ENCODE measurements at regions not wholly inside any gene's neighbourhood (a gene's known extent, or its start where the extent isn't known, plus 50 kb on each side); places are given as distances from the start of the nearest gene placed in this dataset.

- TF ChIP-seq ZNF462 (CRISPR knock-in tag; IDR thresholded peaks at IDR 0.05) = no peak
- TF ChIP-seq STAT1 (IDR thresholded peaks at IDR 0.05; ENCODE audit: unreplicated experiment) = no peak
Measured at GRCh38 chr2:11009176-11009575, 97.4 kb downstream of the KCNF1 start (continued).

GRCh38 chr2:11009891-11010290 is 98.2 kb downstream of the KCNF1 start:
- DNase-seq (ENCODE audit: low spot score) (no peak), ATAC-seq (no peak)
- Histone ChIP-seq H3K27ac (ENCODE audit: low read depth) (no peak overlapping the region), H3K36me3 (ENCODE audit: insufficient read depth) (no peaks in the 10 kb centered on the region), H3K4me3 (no peak overlapping the region), H3K79me2 (replicated peaks; ENCODE audit: insufficient read depth) (no peaks in the 10 kb centered on the region), H3K4me2 (no peak overlapping the region), H3K9me2 (ENCODE audit: insufficient read depth) (no peaks in the 10 kb centered on the region), H3F3A (replicated peaks; ENCODE audit: low read depth) (no peaks in the 10 kb centered on the region), H4K20me1 (replicated peaks; ENCODE audit: insufficient read depth) (no peaks in the 10 kb centered on the region), H3K4me1 (ENCODE audit: insufficient read depth) (peaks cover 3% of the 10 kb centered on the region; the same call in 1 of the 2 replicates), H2AFZ (no peak overlapping the region), H3K27me3 (ENCODE audit: insufficient read depth) (no peaks in the 10 kb centered on the region)
- H3K27ac Mint-ChIP-seq = no peak overlapping the region
- no peak overlapping the region for H3K4me3 Mint-ChIP-seq
- H3K4me1 Mint-ChIP-seq = peaks cover 11% of the 10 kb centered on the region
- TF ChIP-seq ZNF331 (CRISPR knock-in tag; IDR thresholded peaks at IDR 0.05; ENCODE audit: low read depth) = no peak
- no peaks in the 10 kb centered on the region; the same call in 2 of the 3 replicates for H3K36me3 Mint-ChIP-seq (ENCODE audit: low read depth)
- H3K27me3 Mint-ChIP-seq (ENCODE audit: insufficient read depth, low read depth, poor library complexity) = peaks cover 8% of the 10 kb centered on the region
- H3K9me3 Mint-ChIP-seq = peaks cover 23% of the 10 kb centered on the region

- Histone ChIP-seq H3F3A (replicated peaks; ENCODE audit: low read depth) (no peaks in the 10 kb centered on the region), H3K27ac (ENCODE audit: low read depth) (no peak overlapping the region), H3K27me3 (ENCODE audit: insufficient read depth) (no peaks in the 10 kb centered on the region), H3K4me2 (no peak overlapping the region), H3K79me2 (replicated peaks; ENCODE audit: insufficient read depth) (no peaks in the 10 kb centered on the region), H3K9me2 (ENCODE audit: insufficient read depth) (no peaks in the 10 kb centered on the region), H4K20me1 (replicated peaks; ENCODE audit: insufficient read depth) (no peaks in the 10 kb centered on the region), H2AFZ (no peak overlapping the region), H3K36me3 (ENCODE audit: insufficient read depth) (no peaks in the 10 kb centered on the region), H3K4me1 (ENCODE audit: insufficient read depth) (peaks cover 3% of the 10 kb centered on the region; the same call in 1 of the 2 replicates), H3K4me3 (no peak overlapping the region)
- Mint-ChIP-seq H3K4me1 (peaks cover 15% of the 10 kb centered on the region), H3K9me3 (peaks cover 23% of the 10 kb centered on the region), H3K27ac (no peak overlapping the region), H3K4me3 (no peak overlapping the region), H3K36me3 (ENCODE audit: low read depth) (no peaks in the 10 kb centered on the region; the same call in 2 of the 3 replicates), H3K27me3 (ENCODE audit: insufficient read depth, low read depth, poor library complexity) (peaks cover 8% of the 10 kb centered on the region)
- DNase-seq (ENCODE audit: low spot score) (no peak), ATAC-seq (no peak)
- TF ChIP-seq CREB1 (CRISPR knock-in tag; IDR thresholded peaks at IDR 0.05; ENCODE audit: low read depth) (no peak), EZH2phosphoT487 (IDR thresholded peaks at IDR 0.05; ENCODE audit: unreplicated experiment) (no peak), CTCF (conservative IDR thresholded peaks at IDR 0.05; ENCODE audit: low read depth in 2 of 2) (no peak), REST (IDR thresholded peaks at IDR 0.05; ENCODE audit: unreplicated experiment) (no peak), STAT1 (IDR thresholded peaks at IDR 0.05; ENCODE audit: unreplicated experiment) (no peak)
Measured at GRCh38 chr2:11011359-11011758, 99.6 kb downstream of the KCNF1 start.

Measured in GM23338 (cell line).